ENCODE measurements at regions not wholly inside any gene's neighbourhood (a gene's known extent, or its start where the extent isn't known, plus 50 kb on each side); places are given as distances from the start of the nearest gene placed in this dataset.

- H3K4me3 ChIP-seq (ENCODE audit: low read depth in 1 of 3, low read length in 3 of 3): no peak overlapping the region
- DNase-seq (ENCODE audit: low spot score): no peak
- TF ChIP-seq FOXA1 (IDR thresholded peaks at IDR 0.05) (no peak), HNF4G (IDR thresholded peaks at IDR 0.05) (no peak), FOXA2 (IDR thresholded peaks at IDR 0.05) (no peak), RAD21 (IDR thresholded peaks at IDR 0.05) (no peak), NR2F2 (IDR thresholded peaks at IDR 0.05) (no peak), CTCF (IDR thresholded peaks at IDR 0.05; ENCODE audit: low read depth, low read length, missing input control) (no peak), HNF4A (conservative IDR thresholded peaks at IDR 0.05) (no peak), ATF3 (IDR thresholded peaks at IDR 0.05) (no peak), SP1 (IDR thresholded peaks at IDR 0.05) (no peak), TAF1 (conservative IDR thresholded peaks at IDR 0.05) (no peak), YY1 (IDR thresholded peaks at IDR 0.05) (no peak), JUND (IDR thresholded peaks at IDR 0.05) (no peak), RXRA (IDR thresholded peaks at IDR 0.05) (no peak), EGR1 (IDR thresholded peaks at IDR 0.05; ENCODE audit: low read depth in 2 of 2) (no peak)
- TF ChIP-seq, protein P1, sequence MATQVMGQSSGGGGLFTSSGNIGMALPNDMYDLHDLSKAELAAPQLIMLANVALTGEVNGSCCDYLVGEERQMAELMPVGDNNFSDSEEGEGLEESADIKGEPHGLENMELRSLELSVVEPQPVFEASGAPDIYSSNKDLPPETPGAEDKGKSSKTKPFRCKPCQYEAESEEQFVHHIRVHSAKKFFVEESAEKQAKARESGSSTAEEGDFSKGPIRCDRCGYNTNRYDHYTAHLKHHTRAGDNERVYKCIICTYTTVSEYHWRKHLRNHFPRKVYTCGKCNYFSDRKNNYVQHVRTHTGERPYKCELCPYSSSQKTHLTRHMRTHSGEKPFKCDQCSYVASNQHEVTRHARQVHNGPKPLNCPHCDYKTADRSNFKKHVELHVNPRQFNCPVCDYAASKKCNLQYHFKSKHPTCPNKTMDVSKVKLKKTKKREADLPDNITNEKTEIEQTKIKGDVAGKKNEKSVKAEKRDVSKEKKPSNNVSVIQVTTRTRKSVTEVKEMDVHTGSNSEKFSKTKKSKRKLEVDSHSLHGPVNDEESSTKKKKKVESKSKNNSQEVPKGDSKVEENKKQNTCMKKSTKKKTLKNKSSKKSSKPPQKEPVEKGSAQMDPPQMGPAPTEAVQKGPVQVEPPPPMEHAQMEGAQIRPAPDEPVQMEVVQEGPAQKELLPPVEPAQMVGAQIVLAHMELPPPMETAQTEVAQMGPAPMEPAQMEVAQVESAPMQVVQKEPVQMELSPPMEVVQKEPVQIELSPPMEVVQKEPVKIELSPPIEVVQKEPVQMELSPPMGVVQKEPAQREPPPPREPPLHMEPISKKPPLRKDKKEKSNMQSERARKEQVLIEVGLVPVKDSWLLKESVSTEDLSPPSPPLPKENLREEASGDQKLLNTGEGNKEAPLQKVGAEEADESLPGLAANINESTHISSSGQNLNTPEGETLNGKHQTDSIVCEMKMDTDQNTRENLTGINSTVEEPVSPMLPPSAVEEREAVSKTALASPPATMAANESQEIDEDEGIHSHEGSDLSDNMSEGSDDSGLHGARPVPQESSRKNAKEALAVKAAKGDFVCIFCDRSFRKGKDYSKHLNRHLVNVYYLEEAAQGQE (IDR thresholded peaks at IDR 0.05): no peak
- TF ChIP-seq, protein P2, sequence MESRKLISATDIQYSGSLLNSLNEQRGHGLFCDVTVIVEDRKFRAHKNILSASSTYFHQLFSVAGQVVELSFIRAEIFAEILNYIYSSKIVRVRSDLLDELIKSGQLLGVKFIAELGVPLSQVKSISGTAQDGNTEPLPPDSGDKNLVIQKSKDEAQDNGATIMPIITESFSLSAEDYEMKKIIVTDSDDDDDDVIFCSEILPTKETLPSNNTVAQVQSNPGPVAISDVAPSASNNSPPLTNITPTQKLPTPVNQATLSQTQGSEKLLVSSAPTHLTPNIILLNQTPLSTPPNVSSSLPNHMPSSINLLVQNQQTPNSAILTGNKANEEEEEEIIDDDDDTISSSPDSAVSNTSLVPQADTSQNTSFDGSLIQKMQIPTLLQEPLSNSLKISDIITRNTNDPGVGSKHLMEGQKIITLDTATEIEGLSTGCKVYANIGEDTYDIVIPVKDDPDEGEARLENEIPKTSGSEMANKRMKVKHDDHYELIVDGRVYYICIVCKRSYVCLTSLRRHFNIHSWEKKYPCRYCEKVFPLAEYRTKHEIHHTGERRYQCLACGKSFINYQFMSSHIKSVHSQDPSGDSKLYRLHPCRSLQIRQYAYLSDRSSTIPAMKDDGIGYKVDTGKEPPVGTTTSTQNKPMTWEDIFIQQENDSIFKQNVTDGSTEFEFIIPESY (IDR thresholded peaks at IDR 0.05): no peak
- H3K4me1 ChIP-seq (ENCODE audit: control insufficient read depth in 4 of 4, insufficient read depth in 4 of 4, low read length in 3 of 4): no peaks in the 10 kb centered on the region
- no peak overlapping the region for H3K27ac ChIP-seq (ENCODE audit: low read depth in 1 of 2, low read length in 2 of 2)
- no peaks in the 10 kb centered on the region for H3K9me3 ChIP-seq (ENCODE audit: control insufficient read depth in 4 of 4, low read length in 3 of 4)
- no peaks in the 10 kb centered on the region for H3K27me3 ChIP-seq (ENCODE audit: control insufficient read depth in 4 of 4, insufficient read depth in 4 of 4, low read length in 3 of 4)
- WGBS: 75% methylated on average over 6 of the region's 6 CpGs
- no peak overlapping the region for H3K9ac ChIP-seq (ENCODE audit: low read depth in 1 of 2, low read length in 2 of 2)
- no peaks in the 10 kb centered on the region for H3K36me3 ChIP-seq (ENCODE audit: control insufficient read depth in 4 of 4, insufficient read depth in 3 of 4, low read depth in 1 of 4, low read length in 3 of 4)
These were observed 160.2 kb upstream of the NDUFV2 start for GRCh38 chr18:8942021-8942908.
